DOHH2 (cell line): ENCODE measurements at regions not wholly inside any gene's neighbourhood (a gene's known extent, or its start where the extent isn't known, plus 50 kb on each side); places are given as distances from the start of the nearest gene placed in this dataset.

ENCODE experiments used
- H3F3A ChIP-seq: fragments of 200-600 bp; sonication (generic), shearing (Covaris generic); 2 replicates; pipeline ENCODE4 v1.6.0; 2016; ENCODE audit warnings: antibody characterized with exemption, mild to moderate bottlenecking; ENCODE audit not compliant: control insufficient read depth, insufficient read depth
- H3K27ac ChIP-seq: fragments of 200-600 bp; sonication (generic); 2 replicates; pipeline ENCODE4 v1.5.1; 2014; ENCODE audit warnings: low read depth, mild to moderate bottlenecking, low read length, moderate library complexity
- H3K27me3 ChIP-seq: fragments of 200-600 bp; sonication (generic); 2 replicates; pipeline ENCODE4 v1.6.1; 2014; ENCODE audit warnings: mild to moderate bottlenecking, low read length, mixed read lengths; ENCODE audit not compliant: control insufficient read depth
- H3K36me3 ChIP-seq: fragments of 200-600 bp; sonication (generic); 2 replicates; pipeline ENCODE4 v1.6.1; 2014; ENCODE audit warnings: mild to moderate bottlenecking, low read length, moderate library complexity, mixed read lengths; ENCODE audit not compliant: control insufficient read depth
- H3K4me1 ChIP-seq: fragments of 200-600 bp; sonication (generic); 2 replicates; pipeline ENCODE4 v1.6.1; 2014; ENCODE audit warnings: mild to moderate bottlenecking, low read length, mixed read lengths; ENCODE audit not compliant: control insufficient read depth
- H3K4me2 ChIP-seq: fragments of 200-600 bp; sonication (generic); 2 replicates; pipeline ENCODE4 v1.6.0; 2014; ENCODE audit warnings: mild to moderate bottlenecking, low read length, moderate library complexity
- H3K4me3 ChIP-seq: fragments of 200-600 bp; sonication (generic); 2 replicates; pipeline ENCODE4 v1.5.1; 2014; ENCODE audit warnings: mild to moderate bottlenecking, low read length, mixed read lengths
- H3K79me2 ChIP-seq: fragments of 200-600 bp; sonication (generic); 2 replicates; pipeline ENCODE4 v1.6.1; 2014; ENCODE audit warnings: mild to moderate bottlenecking, low read length, mixed read lengths; ENCODE audit not compliant: control insufficient read depth
- H3K9me2 ChIP-seq: fragments of 200-600 bp; sonication (generic); replicated peaks from 2 replicates; pipeline ENCODE4 v1.6.1; 2014; ENCODE audit warnings: mild to moderate bottlenecking, low read length, mixed read lengths; ENCODE audit not compliant: control insufficient read depth
- H3K9me3 ChIP-seq: fragments of 200-600 bp; sonication (generic); 2 replicates; pipeline ENCODE4 v1.6.1; 2014; ENCODE audit warnings: antibody characterized with exemption, low read length, mixed read lengths; ENCODE audit not compliant: control insufficient read depth, insufficient read depth
- H4K20me1 ChIP-seq: fragments of 200-600 bp; sonication (generic); 2 replicates; pipeline ENCODE4 v1.6.0; 2014; ENCODE audit warnings: low read depth, mild to moderate bottlenecking, antibody characterized with exemption, low read length, moderate library complexity; ENCODE audit not compliant: control insufficient read depth, insufficient read depth
- CTCF ChIP-seq: fragments of 200-600 bp; sonication (generic); IDR thresholded peaks from one replicate; pipeline ENCODE4 v1.5.1; 2014; ENCODE audit warnings: antibody characterized with exemption, mild to moderate bottlenecking, low read depth, low read length; ENCODE audit not compliant: poor library complexity, severe bottlenecking
- EZH2phosphoT487 ChIP-seq: fragments of 200-600 bp; sonication (generic); IDR thresholded peaks from 2 replicates; pipeline ENCODE4 v1.6.1; 2017; ENCODE audit warnings: borderline replicate concordance, mild to moderate bottlenecking, antibody characterized with exemption, low read length, moderate library complexity, mixed read lengths

- Histone ChIP-seq H3K27ac (no peak overlapping the region), H3K4me3 (no peak overlapping the region), H3K9me2 (no peaks in the 10 kb centered on the region), H3K4me1 (peaks cover 12% of the 10 kb centered on the region), H3K9me3 (peaks cover 8% of the 10 kb centered on the region; the same call in 1 of the 2 replicates), H3F3A (no peaks in the 10 kb centered on the region), H3K79me2 (no peaks in the 10 kb centered on the region), H3K27me3 (no peaks in the 10 kb centered on the region), H4K20me1 (no peaks in the 10 kb centered on the region), H3K36me3 (no peaks in the 10 kb centered on the region), H3K4me2 (no peak overlapping the region)
- TF ChIP-seq EZH2phosphoT487 (no peak), CTCF (no peak)
Measured at GRCh38 chr2:144692661-144693060, 172.7 kb upstream of the ZEB2 start.

DNA sequence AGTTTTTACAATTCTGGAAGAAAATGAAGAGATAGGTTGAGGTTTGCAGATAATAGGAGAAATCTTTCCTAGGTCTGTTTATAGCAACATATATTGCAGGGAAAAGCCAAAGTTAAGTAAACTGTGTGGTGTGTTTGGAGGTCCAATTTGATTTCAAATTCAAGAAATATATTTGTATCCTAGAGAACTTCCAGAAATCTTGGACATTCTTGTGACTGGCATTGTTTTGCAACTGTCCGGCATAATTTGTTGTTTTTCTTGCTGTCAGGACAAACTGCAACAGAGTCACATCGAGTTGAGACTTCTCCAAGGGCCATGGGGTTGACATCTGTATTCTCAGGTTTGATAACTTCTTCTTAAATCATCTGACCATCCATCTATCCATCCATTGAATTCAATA lies 170.9 kb upstream of the ZEB2 start:
- no peak overlapping the region for H3K4me3 ChIP-seq

GRCh38 chr2:144686518-144687215 lies 166.7 kb upstream of the ZEB2 start:
- H3K9me2 ChIP-seq = no peaks in the 10 kb centered on the region
- peak overlapping the region; percentile 38 for H3K27ac ChIP-seq
- H3F3A ChIP-seq = no peaks in the 10 kb centered on the region; the same call in 1 of the 2 replicates
- peaks cover 8% of the 10 kb centered on the region; the same call in 1 of the 2 replicates for H3K36me3 ChIP-seq
- H4K20me1 ChIP-seq = no peaks in the 10 kb centered on the region
- no peaks in the 10 kb centered on the region for H3K27me3 ChIP-seq
- H3K4me2 ChIP-seq = peak overlapping the region; percentile 31
- H3K4me3 ChIP-seq = no peak overlapping the region; the same call in 1 of the 2 replicates
- H3K4me1 ChIP-seq = peaks cover 60% of the 10 kb centered on the region
- peaks cover 3% of the 10 kb centered on the region; the same call in 1 of the 2 replicates for H3K9me3 ChIP-seq
- TF ChIP-seq CTCF (no peak), EZH2phosphoT487 (no peak)
- H3K79me2 ChIP-seq = no peaks in the 10 kb centered on the region

More for the DNA sequence above, 170.9 kb upstream of the ZEB2 start:
- H3K27me3 ChIP-seq = no peaks in the 10 kb centered on the region
- H3K9me3 ChIP-seq = 0 out of 2 replicates have a peak, but pooled peaks cover 2% of the 10 kb centered on the region
- H3K4me1 ChIP-seq = peaks cover 30% of the 10 kb centered on the region
- no peaks in the 10 kb centered on the region for H3K79me2 ChIP-seq
- H3K9me2 ChIP-seq = no peaks in the 10 kb centered on the region
- H3K4me2 ChIP-seq = no peak overlapping the region
- H3K36me3 ChIP-seq = no peaks in the 10 kb centered on the region
- H4K20me1 ChIP-seq = no peaks in the 10 kb centered on the region
- no peaks in the 10 kb centered on the region; the same call in 1 of the 2 replicates for H3F3A ChIP-seq
- no peak overlapping the region for H3K27ac ChIP-seq
- TF ChIP-seq CTCF = no peak
- TF ChIP-seq EZH2phosphoT487 = no peak
